Effector memory CD4-positive, alpha-beta T cell (primary cell): ENCODE measurements at regions not wholly inside any gene's neighbourhood (a gene's known extent, or its start where the extent isn't known, plus 50 kb on each side); places are given as distances from the start of the nearest gene placed in this dataset.
"Not testable (repeated sequence)": the region's sequence is repeated elsewhere in the genome, so short reads cannot be mapped to it uniquely, and the experiment has no call there.

ENCODE experiments used
- DNase-seq, 3 donors: peaks; one replicate each; pipeline ENCODE4 v3.0.0-alpha.2; 2020
- H3K27ac ChIP-seq: 2 replicates; pipeline ENCODE4 v1.7.0; 2013; ENCODE audit warnings: mild to moderate bottlenecking, low read length, moderate library complexity; ENCODE audit not compliant: insufficient read depth, poor library complexity, severe bottlenecking
- H3K27me3 ChIP-seq: replicated peaks from 2 replicates; pipeline ENCODE4 v1.7.0; 2013; ENCODE audit warnings: mild to moderate bottlenecking, low read length; ENCODE audit not compliant: insufficient read depth, control insufficient read depth, poor library complexity, severe bottlenecking
- H3K36me3 ChIP-seq: 2 replicates; pipeline ENCODE4 v1.7.0; 2013; ENCODE audit warnings: mild to moderate bottlenecking, low read length, moderate library complexity; ENCODE audit not compliant: control insufficient read depth, insufficient read depth
- H3K4me1 ChIP-seq: 2 replicates; pipeline ENCODE4 v1.7.0; 2013; ENCODE audit warnings: low read length, mild to moderate bottlenecking; ENCODE audit not compliant: control insufficient read depth, insufficient read depth, poor library complexity, severe bottlenecking
- H3K4me3 ChIP-seq: 2 replicates; pipeline ENCODE4 v1.7.0; 2013; ENCODE audit warnings: low read length, low read depth, mild to moderate bottlenecking; ENCODE audit not compliant: insufficient read depth, poor library complexity, severe bottlenecking
- H3K9me3 ChIP-seq: 2 replicates; pipeline ENCODE4 v1.7.0; 2013; ENCODE audit warnings: mild to moderate bottlenecking, low read length, moderate library complexity; ENCODE audit not compliant: control insufficient read depth

DNA sequence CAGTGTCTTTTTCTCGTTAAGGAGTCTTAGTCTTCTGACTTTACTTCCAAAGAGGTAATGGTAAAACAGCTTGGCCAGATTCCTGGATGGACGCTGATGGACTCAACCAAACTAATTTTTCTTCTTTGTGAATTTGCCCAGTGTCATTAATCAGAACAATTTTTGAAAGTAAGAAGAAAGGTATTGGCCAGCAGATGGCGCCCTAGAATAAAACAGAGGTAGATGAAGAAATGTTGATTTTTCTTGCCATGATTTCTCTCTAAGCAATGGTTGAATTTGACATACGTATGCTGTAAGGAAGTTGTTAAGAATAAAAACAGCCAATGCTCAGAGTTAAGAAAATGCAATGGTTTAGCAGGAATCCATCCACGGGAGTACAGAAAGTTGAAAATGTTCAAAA is 500.0 kb downstream of the DIRAS2 start:
- DNase-seq, result peak in 1 of 3 donors; percentile 36
- Histone ChIP-seq H3K27me3 (no peaks in the 10 kb centered on the region), H3K4me3 (no peak overlapping the region), H3K27ac (no peak overlapping the region), H3K9me3 (no peaks in the 10 kb centered on the region), H3K4me1 (no peaks in the 10 kb centered on the region), H3K36me3 (no peaks in the 10 kb centered on the region)

DNA sequence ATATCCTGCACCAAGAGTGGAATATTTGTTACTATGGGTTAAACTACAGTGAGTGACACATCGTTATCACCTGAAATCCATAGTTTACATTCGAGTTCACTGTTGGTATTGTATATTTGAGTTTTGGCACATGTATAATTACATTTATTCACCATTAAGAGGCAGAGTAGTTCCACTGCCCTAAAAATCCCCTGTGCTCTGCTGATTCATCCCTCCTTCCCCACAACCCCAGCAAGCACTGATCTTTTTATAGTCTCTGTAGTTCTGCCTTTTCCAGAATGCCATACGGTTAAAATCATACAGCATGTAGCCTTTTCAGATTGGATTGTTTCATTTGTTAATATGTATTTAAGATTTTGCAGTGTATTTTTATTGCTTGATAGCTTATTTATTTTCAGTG is 495.2 kb downstream of the DIRAS2 start:
- Histone ChIP-seq H3K4me3 (no peak overlapping the region), H3K36me3 (no peaks in the 10 kb centered on the region), H3K4me1 (no peaks in the 10 kb centered on the region), H3K9me3 (no peaks in the 10 kb centered on the region), H3K27ac (no peak overlapping the region), H3K27me3 (no peaks in the 10 kb centered on the region)
- no peak for DNase-seq

DNA sequence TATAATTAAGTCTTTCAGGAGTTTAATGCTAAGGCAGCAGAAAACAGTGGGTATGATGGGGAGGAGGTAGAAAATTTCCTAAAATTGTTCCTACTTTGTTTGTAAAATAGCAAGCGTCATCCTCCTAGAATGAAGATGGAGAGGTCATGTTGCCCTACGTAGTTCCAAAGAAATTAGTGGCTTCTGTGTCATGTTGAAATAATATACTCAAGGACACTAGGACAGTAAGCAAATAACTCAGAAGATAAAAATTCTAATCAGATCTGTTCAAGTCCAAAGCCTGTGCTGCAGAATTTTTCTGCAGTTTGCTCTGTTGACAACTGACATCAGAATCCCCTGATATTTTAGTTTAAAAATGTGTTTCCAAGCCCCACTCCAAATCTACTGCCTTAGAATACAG is 486.3 kb downstream of the DIRAS2 start:
- no peak for DNase-seq
- Histone ChIP-seq H3K4me1 (no peaks in the 10 kb centered on the region), H3K9me3 (no peaks in the 10 kb centered on the region), H3K4me3 (no peak overlapping the region), H3K27me3 (no peaks in the 10 kb centered on the region), H3K27ac (no peak overlapping the region), H3K36me3 (no peaks in the 10 kb centered on the region)

DNA sequence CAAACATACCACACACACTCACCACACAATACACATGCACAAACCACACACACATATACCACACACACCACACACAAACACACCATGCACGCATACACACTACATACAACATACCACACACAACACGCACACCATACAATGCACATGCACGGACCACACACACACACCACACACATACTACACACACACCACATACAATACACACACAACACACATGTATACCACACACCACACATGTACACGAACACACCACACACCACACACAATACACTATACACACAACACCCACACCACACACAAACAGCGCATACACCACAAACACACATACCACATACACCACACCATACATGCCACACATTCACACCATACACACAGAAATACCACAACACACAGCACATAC is 480.3 kb downstream of the DIRAS2 start:
- DNase-seq, result no peak
- Histone ChIP-seq H3K36me3 (no peaks in the 10 kb centered on the region), H3K4me3 (no peak overlapping the region), H3K27ac (no peak overlapping the region), H3K27me3 (no peaks in the 10 kb centered on the region), H3K4me1 (peaks cover 3% of the 10 kb centered on the region), H3K9me3 (no peaks in the 10 kb centered on the region)

DNA sequence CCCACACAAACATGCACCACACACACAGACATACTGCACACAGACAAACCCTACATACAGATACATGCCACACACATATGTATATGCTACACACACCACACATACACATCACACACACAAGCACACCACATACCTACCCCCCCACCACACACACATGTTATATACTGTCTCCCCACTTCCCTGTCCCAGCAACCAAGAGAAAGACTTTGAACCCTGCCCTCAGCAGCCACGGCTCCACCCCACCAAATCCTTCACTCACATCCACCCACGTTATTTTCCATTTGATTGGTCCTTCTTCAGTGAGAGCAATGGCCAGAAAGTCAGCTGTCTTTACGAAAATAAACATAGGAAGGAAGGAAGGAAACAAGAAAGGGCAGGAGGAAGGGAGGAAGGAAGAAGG is 479.8 kb downstream of the DIRAS2 start:
- H3K4me1 ChIP-seq, result peaks cover 3% of the 10 kb centered on the region
- H3K27me3 ChIP-seq, result no peaks in the 10 kb centered on the region
- no peaks in the 10 kb centered on the region for H3K36me3 ChIP-seq
- no peak overlapping the region for H3K4me3 ChIP-seq
- no peak overlapping the region for H3K27ac ChIP-seq
- no peaks in the 10 kb centered on the region for H3K9me3 ChIP-seq
- DNase-seq, result no peak

DNA sequence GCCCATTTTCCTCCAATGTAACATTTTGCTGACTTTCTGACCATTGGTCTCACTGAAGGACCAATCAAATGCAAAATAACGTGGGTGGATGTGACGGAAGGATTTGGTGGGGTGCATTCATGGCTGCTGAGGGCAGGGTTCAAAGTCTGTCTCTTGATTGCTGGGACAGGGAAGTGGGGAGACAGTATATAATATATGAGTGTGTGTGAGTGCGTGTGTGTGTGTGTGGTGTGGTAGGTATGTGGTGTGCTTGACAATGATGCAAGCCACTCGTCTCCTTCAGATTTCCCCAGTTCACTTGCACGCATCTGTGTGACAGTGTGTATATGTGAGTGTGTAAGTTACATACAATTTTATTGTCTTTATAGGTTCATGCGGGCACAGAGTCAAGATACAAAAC is 477.3 kb downstream of the DIRAS2 start:
- Histone ChIP-seq H3K27me3 (no peaks in the 10 kb centered on the region), H3K27ac (no peak overlapping the region), H3K9me3 (no peaks in the 10 kb centered on the region), H3K4me3 (no peak overlapping the region), H3K4me1 (peaks cover 3% of the 10 kb centered on the region), H3K36me3 (no peaks in the 10 kb centered on the region)
- no peak for DNase-seq

DNA sequence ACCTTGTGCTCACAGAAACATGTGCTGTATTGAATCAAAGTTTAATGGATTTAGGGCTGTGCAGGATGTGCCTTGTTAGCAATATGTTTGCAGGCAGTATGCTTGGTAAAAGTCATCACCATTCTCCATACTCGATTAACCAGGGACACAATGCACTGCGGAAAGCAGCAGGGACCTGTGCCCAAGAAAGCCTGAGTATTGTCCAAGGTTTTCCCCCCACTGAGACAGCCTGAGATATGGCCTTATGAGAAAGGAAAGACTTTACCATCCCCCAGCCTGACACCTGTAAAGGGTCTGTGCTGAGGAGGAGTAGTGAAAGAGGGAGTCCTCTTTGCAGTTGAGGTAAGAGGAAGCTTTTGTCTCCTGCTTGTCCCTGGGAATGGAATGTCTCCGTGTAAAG is 476.2 kb downstream of the DIRAS2 start:
- H3K9me3 ChIP-seq, H3K27ac ChIP-seq, H3K27me3 ChIP-seq, H3K36me3 ChIP-seq, H3K4me3 ChIP-seq, H3K4me1 ChIP-seq, DNase-seq: not testable (repeated sequence)

DNA sequence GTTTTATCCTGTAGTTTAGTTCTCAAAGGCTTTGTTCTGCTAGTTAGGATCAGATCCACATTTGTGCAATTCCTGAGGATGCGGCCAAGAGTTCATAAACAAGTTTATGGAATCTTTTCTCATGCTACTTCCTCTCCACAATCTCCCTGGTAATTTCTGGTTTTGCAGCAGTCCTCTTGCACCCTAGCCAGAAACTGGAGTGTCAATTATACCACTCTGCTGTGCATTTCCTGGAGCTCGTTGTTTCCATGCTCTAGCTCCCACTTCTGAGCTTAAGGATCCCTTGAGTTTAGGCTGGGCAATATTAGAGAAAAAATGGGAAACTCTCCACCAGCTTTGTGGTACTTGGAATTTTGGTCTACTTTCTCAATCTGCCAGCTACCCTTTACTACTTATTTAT is 474.7 kb downstream of the DIRAS2 start:
- Histone ChIP-seq H3K4me1 (no peaks in the 10 kb centered on the region), H3K27me3 (no peaks in the 10 kb centered on the region), H3K27ac (no peak overlapping the region), H3K4me3 (no peak overlapping the region), H3K36me3 (no peaks in the 10 kb centered on the region), H3K9me3 (peaks cover 6% of the 10 kb centered on the region)
- no peak for DNase-seq

DNA sequence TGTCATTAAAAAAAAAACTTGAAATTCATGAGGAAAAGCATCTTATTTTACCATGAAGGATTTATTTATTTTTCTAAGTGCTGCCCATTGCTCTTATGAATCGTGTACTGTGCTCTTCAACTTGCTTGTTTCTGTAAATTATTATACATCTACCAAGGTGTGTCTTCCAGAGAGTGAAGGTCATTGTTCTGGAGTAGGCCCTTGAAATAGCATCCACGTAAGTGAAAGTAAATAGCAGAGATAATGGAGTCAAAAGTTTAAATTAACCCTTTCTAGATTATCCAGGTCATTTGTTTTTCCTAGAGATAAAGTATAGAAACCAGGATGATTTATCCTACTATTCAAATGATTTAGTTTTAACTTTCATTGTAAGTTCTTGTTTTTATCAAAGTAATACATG is 473.1 kb downstream of the DIRAS2 start:
- no peak overlapping the region for H3K27ac ChIP-seq
- no peak for DNase-seq
- peaks cover 6% of the 10 kb centered on the region for H3K9me3 ChIP-seq
- H3K4me3 ChIP-seq, result no peak overlapping the region
- H3K36me3 ChIP-seq, result no peaks in the 10 kb centered on the region
- no peaks in the 10 kb centered on the region for H3K4me1 ChIP-seq
- no peaks in the 10 kb centered on the region for H3K27me3 ChIP-seq

DNA sequence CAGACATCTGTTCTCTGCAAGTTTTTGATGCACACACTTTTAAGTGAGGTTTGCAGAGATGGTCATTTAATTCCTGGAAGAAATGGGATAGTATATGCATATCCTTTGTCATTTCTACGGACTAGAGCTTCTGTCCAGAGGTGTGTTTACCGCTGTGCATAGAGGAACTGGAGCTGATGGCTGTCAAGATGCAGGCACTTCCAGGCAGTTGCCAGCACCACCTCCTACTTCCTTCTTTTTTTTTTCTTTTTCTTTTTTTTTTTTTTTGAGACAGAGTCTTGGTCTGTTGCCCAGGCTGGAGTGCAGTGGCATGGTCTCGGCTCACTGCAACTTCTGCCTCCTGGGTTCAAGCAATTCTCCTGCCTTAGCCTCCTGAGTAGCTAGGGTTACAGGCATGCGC is 468.7 kb downstream of the DIRAS2 start:
- H3K4me3 ChIP-seq, DNase-seq, H3K9me3 ChIP-seq, H3K27ac ChIP-seq, H3K4me1 ChIP-seq, H3K27me3 ChIP-seq, H3K36me3 ChIP-seq: not testable (repeated sequence)

DNA sequence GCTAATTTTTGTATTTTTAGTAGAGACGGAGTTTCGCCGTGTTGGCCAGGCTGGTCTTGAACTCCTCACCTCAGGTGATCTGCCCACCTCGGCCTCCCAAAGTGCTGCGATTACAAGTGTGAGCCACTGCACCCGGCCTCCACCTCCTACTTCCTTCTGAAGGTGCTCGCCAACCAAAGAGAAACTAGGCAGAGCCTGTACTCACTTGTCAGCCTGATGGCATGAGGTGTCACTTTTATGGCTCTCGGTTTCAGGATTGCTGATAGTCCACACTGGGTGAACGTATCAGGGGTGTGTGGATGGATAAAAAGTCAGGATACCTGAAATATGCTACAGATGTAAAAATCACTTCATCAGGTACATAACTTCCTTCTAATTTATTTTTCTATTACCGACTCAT is 468.3 kb downstream of the DIRAS2 start:
- H3K27me3 ChIP-seq, H3K27ac ChIP-seq, DNase-seq, H3K4me3 ChIP-seq, H3K9me3 ChIP-seq, H3K36me3 ChIP-seq, H3K4me1 ChIP-seq: not testable (repeated sequence)
